Neural cell (in vitro differentiated cells): ENCODE measurements at regions not wholly inside any gene's neighbourhood (a gene's known extent, or its start where the extent isn't known, plus 50 kb on each side); places are given as distances from the start of the nearest gene placed in this dataset.

Experiments used
- H2AFZ ChIP-seq: fragments of 200-600, 300-800 bp; sonication (generic), shearing (Covaris generic); 2 replicates; pipeline ENCODE4 v1.6.0; 2014; ENCODE audit warnings: low read depth, mild to moderate bottlenecking, antibody characterized with exemption, low read length, moderate library complexity
- H3F3A ChIP-seq: fragments of 200-600 bp; shearing (Covaris generic); 2 replicates; pipeline ENCODE4 v1.6.1; 2016; ENCODE audit warnings: mild to moderate bottlenecking, moderate library complexity, mixed read lengths, antibody characterized with exemption, low read length; ENCODE audit not compliant: insufficient read depth, poor library complexity, severe bottlenecking
- H3K27ac ChIP-seq: fragments of 200-600, 300-800 bp; sonication (generic), shearing (Covaris generic); 2 replicates; pipeline ENCODE4 v1.5.1; 2014; ENCODE audit warnings: mild to moderate bottlenecking, low read length, moderate library complexity
- H3K27me3 ChIP-seq: fragments of 300-800, 200-600 bp; sonication (generic), shearing (Covaris generic); 2 replicates; pipeline ENCODE4 v1.6.0; 2014; ENCODE audit warnings: mild to moderate bottlenecking, low read depth, low read length, moderate library complexity; ENCODE audit not compliant: insufficient read depth
- H3K36me3 ChIP-seq: fragments of 300-800, 200-600 bp; sonication (generic), shearing (Covaris generic); 2 replicates; pipeline ENCODE4 v1.5.1; 2014; ENCODE audit warnings: mild to moderate bottlenecking, antibody characterized with exemption, low read length, moderate library complexity; ENCODE audit not compliant: insufficient read depth
- H3K4me2 ChIP-seq: fragments of 300-800, 200-600 bp; sonication (generic), shearing (Covaris generic); 2 replicates; pipeline ENCODE4 v1.6.0; 2014; ENCODE audit warnings: mild to moderate bottlenecking, low read length
- H3K4me3 ChIP-seq: fragments of 300-800, 200-600 bp; sonication (generic), shearing (Covaris generic); 2 replicates; pipeline ENCODE4 v1.5.1; 2014; ENCODE audit warnings: mild to moderate bottlenecking, low read length, moderate library complexity
- H3K79me2 ChIP-seq: fragments of 200-600 bp; shearing (Covaris generic); replicated peaks from 2 replicates; pipeline ENCODE4 v1.6.0; 2014; ENCODE audit warnings: mild to moderate bottlenecking, low read length, moderate library complexity; ENCODE audit not compliant: insufficient read depth
- H3K9ac ChIP-seq: fragments of 300-800, 200-600 bp; sonication (generic), shearing (Covaris generic); 2 replicates; pipeline ENCODE4 v1.6.1; 2016; ENCODE audit warnings: mild to moderate bottlenecking, low read length, mixed read lengths
- H3K9me2 ChIP-seq: fragments of 200-600 bp; shearing (Covaris generic); 2 replicates; pipeline ENCODE4 v1.6.1; 2016; ENCODE audit warnings: mild to moderate bottlenecking, low read length, mixed read lengths; ENCODE audit not compliant: insufficient read depth
- H3K9me3 ChIP-seq: fragments of 200-600, 300-800 bp; sonication (generic), shearing (Covaris generic); 2 replicates; pipeline ENCODE4 v1.6.1; 2016; ENCODE audit warnings: mild to moderate bottlenecking, mixed run types, low read length, moderate library complexity, mixed read lengths
- H4K20me1 ChIP-seq: fragments of 200-600 bp; shearing (Covaris generic); 2 replicates; pipeline ENCODE4 v1.6.1; 2016; ENCODE audit warnings: mild to moderate bottlenecking, mixed run types; ENCODE audit not compliant: insufficient read depth
- CTCF ChIP-seq: fragments of 450-650 bp; IDR thresholded peaks from 2 replicates; pipeline ENCODE4 v1.5.1; 2014; ENCODE audit warnings: antibody characterized with exemption, mild to moderate bottlenecking, moderate library complexity; ENCODE audit not compliant: poor library complexity, severe bottlenecking
- EP300 ChIP-seq: fragments of 450-650 bp; conservative IDR thresholded peaks from 2 replicates; pipeline ENCODE4 v1.6.1; 2014; ENCODE audit warnings: antibody characterized with exemption, mild to moderate bottlenecking, moderate library complexity; ENCODE audit not compliant: poor library complexity, severe bottlenecking
- EZH2 ChIP-seq: fragments of 200-600, 300-800 bp; shearing (Covaris generic), sonication (generic); IDR thresholded peaks from 2 replicates; pipeline ENCODE4 v1.6.1; 2014; ENCODE audit warnings: antibody characterized with exemption, low read length, borderline replicate concordance, mild to moderate bottlenecking; ENCODE audit not compliant: insufficient read depth, poor library complexity, severe bottlenecking
- MXI1 ChIP-seq: fragments of 450-650 bp; conservative IDR thresholded peaks from 2 replicates; pipeline ENCODE4 v1.6.1; 2014; ENCODE audit warnings: antibody characterized with exemption, mild to moderate bottlenecking; ENCODE audit not compliant: poor library complexity, severe bottlenecking
- POLR2AphosphoS5 ChIP-seq: IDR thresholded peaks from 2 replicates; pipeline ENCODE4 v1.6.1; 2012
- RAD21 ChIP-seq: fragments of 450-650 bp; conservative IDR thresholded peaks from 2 replicates; pipeline ENCODE4 v1.6.1; 2014; ENCODE audit warnings: antibody characterized with exemption, mild to moderate bottlenecking, moderate library complexity
- REST ChIP-seq: IDR thresholded peaks from 2 replicates; pipeline ENCODE4 v1.6.1; 2012; ENCODE audit warnings: borderline replicate concordance
- SMC3 ChIP-seq: fragments of 450-650 bp; conservative IDR thresholded peaks from 2 replicates; pipeline ENCODE4 v1.6.1; 2014; ENCODE audit warnings: antibody characterized with exemption, mild to moderate bottlenecking, moderate library complexity; ENCODE audit not compliant: poor library complexity
- TAF1 ChIP-seq: IDR thresholded peaks from 2 replicates; pipeline ENCODE4 v1.6.1; 2012; ENCODE audit warnings: low read depth

- no peaks in the 10 kb centered on the region for H3K27me3 ChIP-seq
- H3K9me2 ChIP-seq = no peaks in the 10 kb centered on the region
- no peak for TF ChIP-seq CTCF
- no peak overlapping the region for H3K27ac ChIP-seq
- no peaks in the 10 kb centered on the region for H3K79me2 ChIP-seq
- H3F3A ChIP-seq = no peaks in the 10 kb centered on the region
- no peak overlapping the region for H2AFZ ChIP-seq
- no peaks in the 10 kb centered on the region for H3K36me3 ChIP-seq
- no peaks in the 10 kb centered on the region for H3K9me3 ChIP-seq
- no peak overlapping the region for H3K4me2 ChIP-seq
- H3K4me3 ChIP-seq = no peak overlapping the region
- no peaks in the 10 kb centered on the region for H4K20me1 ChIP-seq
- H3K9ac ChIP-seq = no peak overlapping the region
Observed at GRCh38 chr9:26264709-26265601, 586.7 kb upstream of the TUSC1 start.

GRCh38 chr9:26263478-26263877 is 585.2 kb upstream of the TUSC1 start:
- no peak overlapping the region for H2AFZ ChIP-seq
- H3F3A ChIP-seq = no peaks in the 10 kb centered on the region
- no peak overlapping the region for H3K4me3 ChIP-seq
- no peak overlapping the region for H3K4me2 ChIP-seq
- no peaks in the 10 kb centered on the region for H3K36me3 ChIP-seq
- no peaks in the 10 kb centered on the region for H3K79me2 ChIP-seq
- H3K9me2 ChIP-seq = no peaks in the 10 kb centered on the region
- TF ChIP-seq CTCF (no peak), REST (no peak), EZH2 (no peak), RAD21 (no peak), SMC3 (no peak), MXI1 (no peak), EP300 (no peak), TAF1 (no peak), POLR2AphosphoS5 (no peak)
- no peak overlapping the region for H3K27ac ChIP-seq
- H4K20me1 ChIP-seq = no peaks in the 10 kb centered on the region
- no peaks in the 10 kb centered on the region for H3K27me3 ChIP-seq
- no peak overlapping the region for H3K9ac ChIP-seq
- no peaks in the 10 kb centered on the region for H3K9me3 ChIP-seq
